WTC11 (cell line): ENCODE measurements at regions not wholly inside any gene's neighbourhood (a gene's known extent, or its start where the extent isn't known, plus 50 kb on each side); places are given as distances from the start of the nearest gene placed in this dataset.

Experiments used
- MXD4 ChIP-seq: fragments of 250-450 bp; sonication (Bioruptor Pico); IDR thresholded peaks from 2 replicates; pipeline ENCODE4 v1.8.0; 2021; ENCODE audit warnings: mild to moderate bottlenecking, moderate library complexity, borderline replicate concordance
- TCF7 ChIP-seq: sonication (generic); formaldehyde crosslinking; IDR thresholded peaks from 2 replicates; pipeline ENCODE4 v1.8.0; 2022; ENCODE audit warnings: mild to moderate bottlenecking, low read depth, missing genetic modification reagents, moderate library complexity
- TF ChIP-seq, protein P1 (sequence below): fragments of 200-600 bp; IDR thresholded peaks from 2 replicates; pipeline ENCODE4 v1.8.0; 2022; ENCODE audit warnings: antibody characterized with exemption
- TF ChIP-seq, protein P2 (sequence below): sonication (generic); formaldehyde crosslinking; IDR thresholded peaks from 2 replicates; pipeline ENCODE4 v1.8.1; 2022; ENCODE audit warnings: low read depth, missing genetic modification reagents, borderline replicate concordance

DNA sequence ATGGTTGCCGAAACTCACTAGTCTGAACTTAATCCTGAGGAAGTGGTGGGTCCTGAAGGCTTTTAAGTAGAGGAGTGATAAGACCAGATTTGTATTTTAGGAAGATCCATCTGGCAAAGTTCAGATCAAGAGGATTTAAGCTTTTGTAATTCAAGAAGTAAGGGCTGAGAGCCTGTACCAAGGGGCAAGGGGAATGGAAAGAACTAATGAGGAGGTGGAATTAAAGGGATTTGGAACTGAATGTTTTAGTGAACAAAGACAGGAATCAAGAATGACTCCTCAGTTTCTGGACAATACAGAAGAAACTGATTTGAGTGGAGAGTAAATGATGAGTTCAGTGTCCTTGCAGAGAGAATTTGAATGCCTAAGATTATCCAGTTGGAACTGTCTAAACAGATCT lies 249.0 kb downstream of the C7orf25 start:
- TF ChIP-seq, protein P1, sequence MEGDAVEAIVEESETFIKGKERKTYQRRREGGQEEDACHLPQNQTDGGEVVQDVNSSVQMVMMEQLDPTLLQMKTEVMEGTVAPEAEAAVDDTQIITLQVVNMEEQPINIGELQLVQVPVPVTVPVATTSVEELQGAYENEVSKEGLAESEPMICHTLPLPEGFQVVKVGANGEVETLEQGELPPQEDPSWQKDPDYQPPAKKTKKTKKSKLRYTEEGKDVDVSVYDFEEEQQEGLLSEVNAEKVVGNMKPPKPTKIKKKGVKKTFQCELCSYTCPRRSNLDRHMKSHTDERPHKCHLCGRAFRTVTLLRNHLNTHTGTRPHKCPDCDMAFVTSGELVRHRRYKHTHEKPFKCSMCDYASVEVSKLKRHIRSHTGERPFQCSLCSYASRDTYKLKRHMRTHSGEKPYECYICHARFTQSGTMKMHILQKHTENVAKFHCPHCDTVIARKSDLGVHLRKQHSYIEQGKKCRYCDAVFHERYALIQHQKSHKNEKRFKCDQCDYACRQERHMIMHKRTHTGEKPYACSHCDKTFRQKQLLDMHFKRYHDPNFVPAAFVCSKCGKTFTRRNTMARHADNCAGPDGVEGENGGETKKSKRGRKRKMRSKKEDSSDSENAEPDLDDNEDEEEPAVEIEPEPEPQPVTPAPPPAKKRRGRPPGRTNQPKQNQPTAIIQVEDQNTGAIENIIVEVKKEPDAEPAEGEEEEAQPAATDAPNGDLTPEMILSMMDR: no peak
- no peak for TF ChIP-seq MXD4
- TF ChIP-seq, protein P2, sequence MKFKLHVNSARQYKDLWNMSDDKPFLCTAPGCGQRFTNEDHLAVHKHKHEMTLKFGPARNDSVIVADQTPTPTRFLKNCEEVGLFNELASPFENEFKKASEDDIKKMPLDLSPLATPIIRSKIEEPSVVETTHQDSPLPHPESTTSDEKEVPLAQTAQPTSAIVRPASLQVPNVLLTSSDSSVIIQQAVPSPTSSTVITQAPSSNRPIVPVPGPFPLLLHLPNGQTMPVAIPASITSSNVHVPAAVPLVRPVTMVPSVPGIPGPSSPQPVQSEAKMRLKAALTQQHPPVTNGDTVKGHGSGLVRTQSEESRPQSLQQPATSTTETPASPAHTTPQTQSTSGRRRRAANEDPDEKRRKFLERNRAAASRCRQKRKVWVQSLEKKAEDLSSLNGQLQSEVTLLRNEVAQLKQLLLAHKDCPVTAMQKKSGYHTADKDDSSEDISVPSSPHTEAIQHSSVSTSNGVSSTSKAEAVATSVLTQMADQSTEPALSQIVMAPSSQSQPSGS (CRISPR knock-in tag): no peak
- no peak for TF ChIP-seq TCF7
